B cell (primary cell): ENCODE measurements at regions not wholly inside any gene's neighbourhood (a gene's known extent, or its start where the extent isn't known, plus 50 kb on each side); places are given as distances from the start of the nearest gene placed in this dataset.
"Not testable (repeated sequence)": the region's sequence is repeated elsewhere in the genome, so short reads cannot be mapped to it uniquely, and the experiment has no call there.

ENCODE experiments used
- ATAC-seq: fragments of 200-7000 bp; cut with Tn5 transposase; one replicate; pipeline ENCODE4 v1.10.0; 2021; ENCODE audit warnings: low read depth, mild to moderate bottlenecking, moderate number of reproducible peaks, moderate library complexity
- CTCF ChIA-PET: fragments of 350-600 bp; sonication (Branson Sonifier 250); formaldehyde crosslinking; loops from one replicate; lab custom pipeline; 2021; ENCODE audit warnings: antibody characterized with exemption, inconsistent platforms; lab: Charles Lee
- POLR2A ChIA-PET: fragments of 350-600 bp; sonication (Branson Sonifier 250); formaldehyde crosslinking; loops from one replicate; lab custom pipeline; 2021; ENCODE audit warnings: antibody characterized with exemption; lab: Charles Lee
- DNase-seq: peaks from one replicate; pipeline ENCODE4 v3.0.0; 2013
- H2AFZ ChIP-seq: 2 replicates; pipeline ENCODE4 v1.6.1; 2012; ENCODE audit warnings: mild to moderate bottlenecking, low read depth, low read length; ENCODE audit not compliant: insufficient read depth, poor library complexity, severe bottlenecking
- H3K27ac ChIP-seq, 2 donors: 1 replicate in 1 of 2; 2 replicates in 1 of 2; pipeline ENCODE4 v1.5.1; 2012 to 2013; ENCODE audit warnings: low read length in 2 of 2, mild to moderate bottlenecking in 2 of 2, moderate library complexity in 1 of 2
- H3K27me3 ChIP-seq, 4 experiments: fragments of 200-600 bp in 1 of 4; sonication (generic) in 1 of 4; replicated peaks in 1 of 4; 1 replicate in 2 of 4; 2 replicates in 2 of 4; pipeline versions ENCODE4 v1.6.1 to v1.7.0; 2013 to 2016; ENCODE audit warnings: low read length in 3 of 4, mild to moderate bottlenecking in 2 of 4, mixed read lengths in 1 of 4, moderate library complexity in 1 of 4; ENCODE audit not compliant: insufficient read depth in 4 of 4, control insufficient read depth in 3 of 4; ENCODE audit errors: control extremely low read depth in 1 of 4
- H3K36me3 ChIP-seq, 2 experiments: replicated peaks in 1 of 2; 1 replicate in 1 of 2; 2 replicates in 1 of 2; pipeline versions ENCODE4 v1.6.1 to v1.7.1; 2013; ENCODE audit warnings: low read length in 1 of 2; ENCODE audit not compliant: insufficient read depth in 2 of 2, control insufficient read depth in 1 of 2; ENCODE audit errors: control extremely low read depth in 1 of 2, extremely low read depth in 1 of 2
- H3K4me1 ChIP-seq, 2 donors: fragments of 200-600 bp in 1 of 2; sonication (generic) in 1 of 2; 1 replicate in 1 of 2; 2 replicates in 1 of 2; pipeline versions ENCODE4 v1.5.1 to v1.6.1; 2013 to 2017; ENCODE audit warnings: low read length in 2 of 2; ENCODE audit not compliant: control insufficient read depth in 2 of 2, insufficient read depth in 2 of 2
- H3K4me2 ChIP-seq: replicated peaks from 2 replicates; pipeline ENCODE3; 2012; ENCODE audit warnings: mild to moderate bottlenecking, low read depth, low read length; ENCODE audit not compliant: poor library complexity, severe bottlenecking
- H3K4me3 ChIP-seq, 5 experiments: fragments of 200-600 bp in 1 of 5; sonication (generic) in 1 of 5; 1 replicate in 3 of 5; 2 replicates in 2 of 5; pipeline versions ENCODE4 v1.5.1 to v1.7.0; 2011 to 2016; ENCODE audit warnings: low read length in 4 of 5, mild to moderate bottlenecking in 4 of 5, low read depth in 2 of 5, control low read depth in 1 of 5, moderate library complexity in 1 of 5; ENCODE audit not compliant: insufficient read depth in 1 of 5; ENCODE audit errors: control extremely low read depth in 1 of 5, extremely low read depth in 1 of 5
- H3K79me2 ChIP-seq: fragments of 200-600 bp; sonication (generic); one replicate; pipeline ENCODE4 v1.6.0; 2016; ENCODE audit warnings: low read length; ENCODE audit not compliant: control insufficient read depth, insufficient read depth
- H3K9ac ChIP-seq: fragments of 200-600 bp; sonication (generic); 2 replicates; pipeline ENCODE4 v1.6.1; 2017; ENCODE audit warnings: mild to moderate bottlenecking, low read length, moderate library complexity
- H3K9me3 ChIP-seq, 3 donors: one replicate each; pipeline versions ENCODE4 v1.6.1 to v1.7.1; 2013; ENCODE audit warnings: low read length in 2 of 3; ENCODE audit not compliant: control insufficient read depth in 2 of 3, insufficient read depth in 1 of 3; ENCODE audit errors: control extremely low read depth in 1 of 3
- H4K20me1 ChIP-seq: 2 replicates; pipeline ENCODE4 v1.6.0; 2012; ENCODE audit warnings: mild to moderate bottlenecking, low read length; ENCODE audit not compliant: insufficient read depth, control insufficient read depth, poor library complexity, severe bottlenecking
- H3K27ac Mint-ChIP-seq: one replicate; pipeline ENCODE4 v1.8.0; 2021; ENCODE audit warnings: mixed read lengths
- H3K27me3 Mint-ChIP-seq: one replicate; pipeline ENCODE4 v1.8.0; 2021; ENCODE audit warnings: mixed read lengths
- H3K4me1 Mint-ChIP-seq: one replicate; pipeline ENCODE4 v1.8.0; 2021; ENCODE audit warnings: mixed read lengths
- H3K4me3 Mint-ChIP-seq: one replicate; pipeline ENCODE4 v1.8.0; 2021; ENCODE audit warnings: mixed read lengths
- H3K9me3 Mint-ChIP-seq: one replicate; pipeline ENCODE4 v1.8.0; 2022; ENCODE audit warnings: mixed read lengths; ENCODE audit not compliant: insufficient read depth
- CTCF ChIP-seq: fragments of 200-600 bp; IDR thresholded peaks from one replicate; pipeline ENCODE4 v1.8.0; 2022; ENCODE audit warnings: antibody characterized with exemption, mild to moderate bottlenecking
- EZH2 ChIP-seq: IDR thresholded peaks from 2 replicates; pipeline ENCODE4 v1.6.1; 2012; ENCODE audit warnings: borderline replicate concordance, low read depth, mild to moderate bottlenecking, moderate library complexity, low read length; ENCODE audit not compliant: insufficient read depth, poor library complexity, severe bottlenecking
- WGBS: methylation state at CpG from one replicate; pipeline ENCODE4 v1.1.5; 2013; ENCODE audit warnings: missing lambda C conversion rate; ENCODE audit not compliant: insufficient coverage; 5-methylcytosine and 5-hydroxymethylcytosine counted together
- intact Hi-C: fragments of 100-400 bp; cut with micrococcal nuclease; formaldehyde crosslinking; loops from one replicate; pipeline ENCODE4 v1.10.0; 2022

- Mint-ChIP-seq H3K4me3 (no peak overlapping the region), H3K9me3 (peaks cover 4% of the 10 kb centered on the region), H3K4me1 (no peaks in the 10 kb centered on the region), H3K27ac (no peak overlapping the region), H3K27me3 (no peaks in the 10 kb centered on the region)
- Histone ChIP-seq H3K9ac (no peak overlapping the region), H3K27ac (no peak overlapping the region), H3K79me2 (no peaks in the 10 kb centered on the region), H3K4me1 (no peaks in the 10 kb centered on the region), H3K4me2 (no peak overlapping the region), H2AFZ (no peak overlapping the region), H3K9me3 (peaks cover 0 to 7% (median 0%) of the 10 kb centered on the region in 3 donors), H3K27me3 (no peaks in the 10 kb centered on the region), H4K20me1 (no peaks in the 10 kb centered on the region), H3K36me3 (no peaks in the 10 kb centered on the region), H3K4me3 (no peak overlapping the region)
- CTCF ChIA-PET = no interaction called here
- TF ChIP-seq EZH2 (no peak), CTCF (no peak)
- ATAC-seq (no peak), DNase-seq (no peak)
- intact Hi-C loops = no loop called here
- 88% methylated on average over 2 of the region's 3 CpGs for WGBS
- POLR2A ChIA-PET = no interaction called here
These were observed 57.8 kb upstream of the FIBIN start for GRCh38 chr11:26936109-26936508.

GRCh38 chr11:26937386-26937785 lies 56.5 kb upstream of the FIBIN start:
- H3K9me3 Mint-ChIP-seq = peaks cover 4% of the 10 kb centered on the region
- H3K4me1 Mint-ChIP-seq = no peaks in the 10 kb centered on the region

DNA sequence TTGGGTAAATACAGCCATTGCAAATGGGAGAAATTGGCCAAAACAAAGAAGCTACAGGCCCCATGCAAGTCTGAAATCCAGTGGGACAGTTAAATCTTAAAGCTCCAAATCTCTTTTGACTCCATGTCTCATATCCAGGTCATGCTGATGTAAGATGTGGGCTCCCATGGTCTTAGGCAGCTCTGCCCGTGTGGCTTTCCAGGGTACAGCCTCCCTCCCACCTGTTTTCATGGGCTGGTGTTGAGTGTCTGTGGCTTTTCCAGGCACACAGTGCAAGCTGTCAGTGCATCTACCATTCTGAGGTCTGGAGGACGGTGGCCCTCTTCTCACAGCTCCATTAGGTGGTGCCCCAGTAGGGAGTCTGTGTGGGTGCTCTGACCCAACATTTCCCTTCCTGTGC lies 53.4 kb upstream of the FIBIN start:
- H3K4me1 ChIP-seq, H3K4me2 ChIP-seq, H3K36me3 ChIP-seq, H3K27ac Mint-ChIP-seq, H3K9me3 ChIP-seq, H4K20me1 ChIP-seq, H3K27me3 ChIP-seq, H3K27ac ChIP-seq, H3K79me2 ChIP-seq, H3K27me3 Mint-ChIP-seq, DNase-seq, H3K9me3 Mint-ChIP-seq, intact Hi-C loops, H3K4me3 Mint-ChIP-seq, H2AFZ ChIP-seq, ATAC-seq, H3K4me3 ChIP-seq, H3K4me1 Mint-ChIP-seq, H3K9ac ChIP-seq, POLR2A ChIA-PET, CTCF ChIA-PET: not testable (repeated sequence)
- 57% methylated on average over 1 of the region's 2 CpGs for WGBS

More at GRCh38 chr11:26937386-26937785, 56.5 kb upstream of the FIBIN start:
- H3K27ac Mint-ChIP-seq = no peak overlapping the region
- intact Hi-C loops = no loop called here
- no peaks in the 10 kb centered on the region for H4K20me1 ChIP-seq
- DNase-seq = no peak
- no peak overlapping the region for H3K4me3 Mint-ChIP-seq
- TF ChIP-seq EZH2 (no peak), CTCF (no peak)
- H3K79me2 ChIP-seq = no peaks in the 10 kb centered on the region
- H3K9me3 ChIP-seq = peaks cover 0 to 7% (median 0%) of the 10 kb centered on the region in 3 donors
- ATAC-seq = no peak
- POLR2A ChIA-PET = no interaction called here
- CTCF ChIA-PET = interaction anchor here (1.3 kb wide), 1 partner anchor 11 kb away, joined by 3 read pairs; no protein-coding TSS in a partner anchor
- H3K9ac ChIP-seq = no peak overlapping the region
- no peak overlapping the region for H2AFZ ChIP-seq
- no peaks in the 10 kb centered on the region for H3K27me3 Mint-ChIP-seq
- no peak overlapping the region for H3K4me2 ChIP-seq
- no peaks in the 10 kb centered on the region for H3K36me3 ChIP-seq
- no peaks in the 10 kb centered on the region for H3K27me3 ChIP-seq
- H3K4me1 ChIP-seq = no peaks in the 10 kb centered on the region
- H3K4me3 ChIP-seq = no peak overlapping the region
- H3K27ac ChIP-seq = no peak overlapping the region
